AG09319 (cell line): ENCODE measurements at regions not wholly inside any gene's neighbourhood (a gene's known extent, or its start where the extent isn't known, plus 50 kb on each side); places are given as distances from the start of the nearest gene placed in this dataset.

ENCODE experiments used
- DNase-seq: peaks from one replicate; pipeline ENCODE4 v3.0.0-alpha.2; 2010; ENCODE audit warnings: low read depth; ENCODE audit errors: extremely low read depth
- TF ChIP-seq, protein P1 (sequence below): IDR thresholded peaks from 2 replicates; pipeline ENCODE4 v1.5.1; 2011; ENCODE audit warnings: low read depth, mild to moderate bottlenecking, inconsistent platforms, low read length, moderate library complexity

DNA sequence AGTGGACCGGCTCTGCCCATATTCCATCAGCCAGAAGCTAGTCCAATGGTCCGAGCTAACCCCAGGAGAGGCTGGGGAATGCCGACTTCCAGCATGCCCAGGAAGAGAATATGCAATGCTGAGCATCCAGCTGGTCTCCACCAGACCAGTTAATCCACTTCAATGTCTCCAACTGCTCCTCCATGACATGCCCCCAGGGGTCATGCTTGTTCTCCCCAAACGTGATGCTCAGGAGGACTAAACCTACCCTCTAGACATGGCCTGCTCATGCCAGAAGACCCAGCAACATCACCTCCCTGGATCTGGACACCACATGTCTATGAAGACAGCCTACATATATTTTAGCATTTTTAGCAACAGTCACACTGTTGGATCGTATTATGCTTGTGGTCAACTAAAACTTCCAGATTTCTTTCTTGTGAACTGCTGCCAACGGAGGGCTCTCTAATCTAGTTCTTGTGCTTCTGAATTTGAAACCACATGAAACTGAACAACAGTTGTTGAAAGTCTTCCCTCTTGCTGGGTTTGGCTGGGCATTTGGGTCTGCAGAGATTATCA is 245.1 kb downstream of the SOX9 start:
- DNase-seq: no peak
- TF ChIP-seq, protein P1, sequence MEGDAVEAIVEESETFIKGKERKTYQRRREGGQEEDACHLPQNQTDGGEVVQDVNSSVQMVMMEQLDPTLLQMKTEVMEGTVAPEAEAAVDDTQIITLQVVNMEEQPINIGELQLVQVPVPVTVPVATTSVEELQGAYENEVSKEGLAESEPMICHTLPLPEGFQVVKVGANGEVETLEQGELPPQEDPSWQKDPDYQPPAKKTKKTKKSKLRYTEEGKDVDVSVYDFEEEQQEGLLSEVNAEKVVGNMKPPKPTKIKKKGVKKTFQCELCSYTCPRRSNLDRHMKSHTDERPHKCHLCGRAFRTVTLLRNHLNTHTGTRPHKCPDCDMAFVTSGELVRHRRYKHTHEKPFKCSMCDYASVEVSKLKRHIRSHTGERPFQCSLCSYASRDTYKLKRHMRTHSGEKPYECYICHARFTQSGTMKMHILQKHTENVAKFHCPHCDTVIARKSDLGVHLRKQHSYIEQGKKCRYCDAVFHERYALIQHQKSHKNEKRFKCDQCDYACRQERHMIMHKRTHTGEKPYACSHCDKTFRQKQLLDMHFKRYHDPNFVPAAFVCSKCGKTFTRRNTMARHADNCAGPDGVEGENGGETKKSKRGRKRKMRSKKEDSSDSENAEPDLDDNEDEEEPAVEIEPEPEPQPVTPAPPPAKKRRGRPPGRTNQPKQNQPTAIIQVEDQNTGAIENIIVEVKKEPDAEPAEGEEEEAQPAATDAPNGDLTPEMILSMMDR: no peak; the same call in 1 of the 2 replicates

DNA sequence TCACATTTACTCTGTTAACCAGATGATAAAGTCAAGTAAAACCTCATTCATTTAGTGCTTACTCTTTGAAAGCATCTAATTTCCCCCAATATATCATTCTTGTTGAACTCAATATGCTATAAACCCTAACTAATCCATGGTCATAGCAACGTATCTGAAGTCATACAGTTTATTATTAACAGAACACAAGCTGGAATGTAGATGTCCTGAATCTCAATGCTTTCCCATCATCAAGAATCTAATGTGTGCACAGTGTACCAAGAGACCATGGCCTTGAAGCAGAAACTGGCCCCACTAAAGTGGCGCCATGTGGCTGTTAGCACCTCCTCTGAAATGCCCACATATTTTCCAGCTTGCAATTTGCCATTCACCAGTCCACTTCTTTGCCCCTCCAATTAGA is 245.8 kb downstream of the SOX9 start:
- TF ChIP-seq, protein P1: no peak
- DNase-seq: no peak

DNA sequence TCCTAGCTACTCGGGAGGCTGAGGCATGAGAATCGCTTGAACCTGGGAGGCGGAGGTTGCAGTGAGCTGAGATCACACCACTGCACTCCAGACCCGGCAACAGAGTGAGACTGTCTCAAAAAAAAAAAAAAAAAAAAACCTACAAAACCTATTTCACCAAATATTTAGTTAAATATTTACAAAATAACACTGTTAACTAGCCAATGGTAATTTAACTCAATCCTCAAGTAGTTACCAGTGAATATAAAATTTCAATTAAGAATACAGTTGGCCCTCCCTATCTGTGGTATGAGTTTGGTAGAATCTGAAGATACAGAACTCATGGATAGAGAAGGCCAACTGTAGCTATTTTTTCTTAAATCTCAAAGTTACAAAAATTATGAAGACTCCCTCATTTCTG is 247.4 kb downstream of the SOX9 start:
- no peak for DNase-seq

DNA sequence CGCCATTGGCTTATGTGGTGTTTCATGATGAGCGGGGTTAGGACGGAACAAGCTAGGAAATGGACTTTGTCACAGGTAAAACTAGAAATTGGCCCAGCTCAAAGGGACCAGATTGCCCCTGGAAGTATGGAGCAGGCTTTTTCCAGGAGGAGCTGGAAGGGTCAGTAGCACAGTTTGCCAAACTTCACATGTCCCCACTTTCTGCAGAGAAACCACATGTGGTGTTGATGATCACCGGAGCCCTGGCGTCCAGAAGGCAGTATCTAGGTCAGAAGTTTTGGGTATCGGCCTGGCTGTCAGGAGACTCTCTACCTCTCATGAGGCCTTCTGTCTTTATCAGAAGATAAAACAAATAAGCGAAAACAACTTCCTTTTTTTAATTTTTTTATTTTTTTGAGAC is 248.5 kb downstream of the SOX9 start:
- no peak for DNase-seq
- TF ChIP-seq, protein P1: no peak

More for the DNA sequence above, 247.4 kb downstream of the SOX9 start:
- TF ChIP-seq, protein P1: no peak

DNA sequence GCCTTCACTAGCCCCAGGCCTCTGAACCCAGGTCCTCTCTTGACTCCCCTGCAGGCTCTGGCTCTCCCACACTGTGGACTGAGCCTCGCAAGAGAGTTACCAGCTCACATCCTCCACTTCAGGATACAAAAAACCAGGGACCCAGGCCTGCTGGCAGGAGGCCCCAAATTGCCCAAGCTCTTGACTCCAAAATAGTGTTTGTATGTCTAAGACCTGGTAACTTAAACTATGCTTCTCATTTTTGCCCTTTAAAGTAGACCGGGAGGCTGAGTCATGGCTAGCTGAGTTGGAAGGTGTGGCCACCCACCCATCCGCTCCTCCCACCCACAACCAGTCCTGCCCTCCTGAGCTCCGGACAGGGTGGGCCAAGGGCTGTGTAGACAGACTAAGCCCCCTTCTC is 250.0 kb downstream of the SOX9 start:
- TF ChIP-seq, protein P1: no peak
- no peak for DNase-seq

DNA sequence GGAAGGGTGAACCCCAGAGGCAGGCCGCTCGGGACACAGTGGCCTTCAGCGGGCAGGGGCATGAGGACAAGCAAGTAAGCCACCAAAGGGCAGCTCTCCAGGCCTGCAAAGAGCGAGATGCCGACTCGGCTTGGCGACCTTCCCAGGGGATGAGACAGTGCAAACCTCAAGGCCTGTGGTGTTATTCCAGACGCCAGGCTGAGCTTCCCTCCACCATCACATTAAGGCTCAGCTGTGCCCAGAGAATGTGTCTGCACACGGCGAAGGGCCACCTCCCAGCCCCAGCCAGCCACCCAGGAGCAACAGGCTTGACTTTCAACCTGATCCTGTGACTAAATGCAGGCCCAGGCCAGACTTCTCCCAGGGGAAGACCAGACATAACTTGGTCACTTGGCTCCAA is 251.4 kb downstream of the SOX9 start:
- no peak for DNase-seq
- TF ChIP-seq, protein P1: no peak

DNA sequence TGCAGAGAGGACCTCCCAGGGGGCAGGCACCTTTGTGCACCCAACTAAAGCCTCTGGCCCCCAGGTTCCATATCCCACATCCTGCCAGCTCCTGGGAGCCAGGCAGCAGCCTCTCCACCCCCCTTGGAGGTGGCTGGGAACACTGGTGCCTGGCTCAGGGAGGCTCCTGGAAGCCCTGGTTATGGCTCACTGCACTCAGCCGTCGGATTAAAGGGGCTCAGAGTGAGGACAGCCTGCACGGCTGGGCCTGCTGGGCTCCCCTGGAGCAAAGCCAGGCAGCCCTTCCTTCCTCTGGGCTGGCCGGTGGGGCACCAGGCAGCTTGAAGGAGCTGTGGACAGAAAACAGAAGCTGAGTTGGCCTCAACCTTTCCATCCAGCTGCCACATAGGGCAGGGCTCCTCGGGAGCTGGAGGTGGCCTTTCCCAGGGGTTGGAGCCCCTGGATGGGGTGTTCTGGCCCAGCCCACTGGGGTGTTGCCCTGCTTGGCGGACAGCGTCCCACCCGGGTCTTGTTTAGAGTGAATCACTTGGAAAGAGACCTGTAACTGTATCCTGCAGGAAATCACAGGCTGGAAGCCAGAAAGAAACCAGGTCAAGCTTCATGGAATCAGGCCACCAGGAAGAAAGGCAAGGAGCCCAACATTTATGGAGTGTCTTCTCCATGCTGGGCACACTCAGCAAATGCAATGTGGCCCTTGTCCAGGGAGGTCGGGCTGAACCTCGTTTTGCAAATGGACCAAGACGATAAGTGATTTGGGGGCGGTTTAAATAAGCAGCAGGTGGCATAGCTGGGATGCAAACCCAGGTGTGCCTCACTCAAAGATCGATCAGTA is 253.3 kb downstream of the SOX9 start:
- DNase-seq: no peak
- TF ChIP-seq, protein P1: no peak
